CD4-positive, alpha-beta memory T cell (primary cell): ENCODE measurements at regions not wholly inside any gene's neighbourhood (a gene's known extent, or its start where the extent isn't known, plus 50 kb on each side); places are given as distances from the start of the nearest gene placed in this dataset.

Experiments
- CTCF ChIA-PET: fragments of 350-600 bp; sonication (Branson Sonifier 250); formaldehyde crosslinking; loops from one replicate; lab custom pipeline; 2021; ENCODE audit warnings: inconsistent platforms; ENCODE audit not compliant: partially characterized antibody; lab: Charles Lee
- POLR2A ChIA-PET: fragments of 350-600 bp; sonication (Branson Sonifier 250); formaldehyde crosslinking; loops from one replicate; lab custom pipeline; 2021; ENCODE audit not compliant: partially characterized antibody; lab: Charles Lee
- DNase-seq, 5 donors: peaks; one replicate each; pipeline versions ENCODE4 v3.0.0 to v3.0.0-alpha.2; 2020 to 2022; ENCODE audit warnings: mixed read lengths in 1 of 5
- H3K27ac ChIP-seq: one replicate; pipeline ENCODE4 v1.7.0; 2013; ENCODE audit warnings: low read depth, low read length
- H3K27me3 ChIP-seq: 2 replicates; pipeline ENCODE4 v1.7.0; 2013; ENCODE audit warnings: mild to moderate bottlenecking, low read length, moderate library complexity; ENCODE audit not compliant: insufficient read depth
- H3K36me3 ChIP-seq: 2 replicates; pipeline ENCODE4 v1.7.0; 2013; ENCODE audit warnings: mild to moderate bottlenecking, low read length, moderate library complexity; ENCODE audit not compliant: insufficient read depth
- H3K4me1 ChIP-seq: 2 replicates; pipeline ENCODE4 v1.7.0; 2013; ENCODE audit warnings: mild to moderate bottlenecking, low read length, moderate library complexity; ENCODE audit not compliant: insufficient read depth
- H3K4me3 ChIP-seq, 2 donors: one replicate each; pipeline ENCODE4 v1.7.0; 2013; ENCODE audit warnings: low read length in 2 of 2, mild to moderate bottlenecking in 1 of 2
- H3K9me3 ChIP-seq, 2 donors: one replicate each; pipeline ENCODE4 v1.7.0; 2013; ENCODE audit warnings: low read length in 2 of 2, control low read depth in 1 of 2; ENCODE audit not compliant: control insufficient read depth in 1 of 2
- H3K27ac Mint-ChIP-seq, 7 donors: one replicate each; pipeline ENCODE4 v1.8.0; 2020 to 2021; ENCODE audit warnings: mixed read lengths in 7 of 7, mild to moderate bottlenecking in 6 of 7, inconsistent platforms in 3 of 7, moderate library complexity in 3 of 7
- H3K27me3 Mint-ChIP-seq, 2 donors: one replicate each; pipeline ENCODE4 v1.8.0; 2020 to 2021; ENCODE audit warnings: mixed read lengths in 2 of 2
- H3K36me3 Mint-ChIP-seq, 2 donors: one replicate each; pipeline ENCODE4 v1.8.0; 2020 to 2021; ENCODE audit warnings: mixed read lengths in 2 of 2, inconsistent platforms in 1 of 2, mild to moderate bottlenecking in 1 of 2
- H3K4me1 Mint-ChIP-seq, 4 donors: one replicate each; pipeline ENCODE4 v1.8.0; 2020 to 2021; ENCODE audit warnings: mixed read lengths in 4 of 4, mild to moderate bottlenecking in 1 of 4
- H3K4me3 Mint-ChIP-seq, 8 donors: one replicate each; pipeline ENCODE4 v1.8.0; 2020 to 2021; ENCODE audit warnings: mixed read lengths in 8 of 8, mild to moderate bottlenecking in 7 of 8, moderate library complexity in 6 of 8, inconsistent platforms in 3 of 8
- H3K9me3 Mint-ChIP-seq, 8 donors: one replicate each; pipeline ENCODE4 v1.8.0; 2020 to 2021; ENCODE audit warnings: mixed read lengths in 8 of 8, mild to moderate bottlenecking in 5 of 8, inconsistent platforms in 3 of 8, moderate library complexity in 1 of 8
- intact Hi-C: fragments of 100-400 bp; cut with micrococcal nuclease; formaldehyde crosslinking; loops from one replicate; pipeline ENCODE4 v1.15.1; 2023

- Histone ChIP-seq H3K4me3 (no peak overlapping the region), H3K9me3 (no peaks in the 10 kb centered on the region), H3K36me3 (no peaks in the 10 kb centered on the region), H3K27me3 (no peaks in the 10 kb centered on the region), H3K4me1 (no peaks in the 10 kb centered on the region), H3K27ac (no peak overlapping the region)
- Mint-ChIP-seq H3K36me3 (no peaks in the 10 kb centered on the region), H3K4me1 (no peaks in the 10 kb centered on the region), H3K4me3 (no peak overlapping the region), H3K27ac (no peak overlapping the region), H3K27me3 (no peaks in the 10 kb centered on the region), H3K9me3 (peaks cover 2 to 27% (median 9%) of the 10 kb centered on the region in 8 donors)
- POLR2A ChIA-PET: no interaction called here
- no peak for DNase-seq
- intact Hi-C loops: no loop called here
- CTCF ChIA-PET: interaction anchor here (1.4 kb wide), 1 partner anchor 10 kb away, joined by 4 read pairs; no protein-coding TSS in a partner anchor
These were observed 575.7 kb upstream of the ZP4 start for GRCh38 chr1:238466459-238466858.

DNA sequence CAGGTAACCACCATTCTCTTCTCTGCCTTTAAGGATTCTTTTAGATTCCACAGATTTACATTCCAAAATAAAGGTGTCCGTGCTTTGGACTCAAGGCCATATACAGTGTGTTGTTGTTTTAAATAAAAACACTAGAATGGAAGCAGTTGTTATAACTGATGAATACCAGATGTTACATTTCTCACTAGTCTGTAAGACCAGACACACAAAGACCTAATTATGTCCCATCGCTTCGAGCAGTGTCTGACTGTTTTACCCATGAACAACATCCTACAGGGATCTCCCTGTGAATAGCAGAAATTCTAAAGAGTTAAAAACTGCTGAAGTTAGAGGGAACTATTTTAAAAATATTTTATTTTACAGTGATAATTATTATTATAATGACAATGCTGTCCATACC lies 574.7 kb upstream of the ZP4 start:
- Histone ChIP-seq H3K27me3 (no peaks in the 10 kb centered on the region), H3K27ac (no peak overlapping the region), H3K36me3 (no peaks in the 10 kb centered on the region), H3K9me3 (no peaks in the 10 kb centered on the region), H3K4me1 (no peaks in the 10 kb centered on the region), H3K4me3 (no peak overlapping the region)
- intact Hi-C loops: no loop called here
- Mint-ChIP-seq H3K36me3 (no peaks in the 10 kb centered on the region), H3K27me3 (no peaks in the 10 kb centered on the region), H3K4me3 (no peak overlapping the region), H3K27ac (no peak overlapping the region), H3K4me1 (no peaks in the 10 kb centered on the region), H3K9me3 (peaks cover 2 to 22% (median 7%) of the 10 kb centered on the region in 8 donors)
- ChIA-PET CTCF (no interaction called here), POLR2A (no interaction called here)
- DNase-seq: no peak

DNA sequence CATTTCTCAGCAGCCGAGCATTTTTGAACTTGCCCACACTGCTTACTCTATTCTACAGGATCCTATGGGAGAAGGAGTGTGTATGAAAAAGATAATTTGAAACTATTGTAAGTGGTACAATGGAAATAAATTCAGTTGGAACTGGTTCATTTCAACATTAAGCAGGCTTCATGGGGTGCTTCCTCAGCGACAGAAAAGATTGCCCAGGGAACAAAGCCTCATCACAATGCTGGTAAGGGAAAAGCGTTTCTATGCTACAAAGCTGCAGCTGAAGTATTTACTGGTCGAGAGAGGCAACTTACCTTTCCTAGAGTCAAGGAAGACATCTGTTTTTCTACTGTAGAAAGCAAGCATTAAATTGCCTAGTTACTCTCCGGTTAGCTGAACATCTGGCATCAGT lies 568.2 kb upstream of the ZP4 start:
- POLR2A ChIA-PET: no interaction called here
- Histone ChIP-seq H3K4me1 (no peaks in the 10 kb centered on the region), H3K36me3 (no peaks in the 10 kb centered on the region), H3K27ac (no peak overlapping the region), H3K27me3 (no peaks in the 10 kb centered on the region), H3K4me3 (no peak overlapping the region), H3K9me3 (no peaks in the 10 kb centered on the region)
- H3K9me3 Mint-ChIP-seq: peaks cover 2 to 22% (median 4%) of the 10 kb centered on the region in 8 donors
- CTCF ChIA-PET: no interaction called here
- no peaks in the 10 kb centered on the region for H3K36me3 Mint-ChIP-seq
- no peak overlapping the region for H3K4me3 Mint-ChIP-seq
- H3K27me3 Mint-ChIP-seq: no peaks in the 10 kb centered on the region
- no peak overlapping the region for H3K27ac Mint-ChIP-seq
- no peaks in the 10 kb centered on the region for H3K4me1 Mint-ChIP-seq
- intact Hi-C loops: no loop called here
- DNase-seq: no peak

- no peak for DNase-seq
- no peaks in the 10 kb centered on the region for H3K36me3 Mint-ChIP-seq
- H3K27ac ChIP-seq: no peak overlapping the region
- CTCF ChIA-PET: no interaction called here
- no peaks in the 10 kb centered on the region for H3K27me3 Mint-ChIP-seq
- no peak overlapping the region for H3K4me3 ChIP-seq
- no peaks in the 10 kb centered on the region for H3K9me3 ChIP-seq
- no peak overlapping the region for H3K4me3 Mint-ChIP-seq
- H3K27me3 ChIP-seq: no peaks in the 10 kb centered on the region
- peaks cover 0 to 16% (median 4%) of the 10 kb centered on the region in 8 donors for H3K9me3 Mint-ChIP-seq
- intact Hi-C loops: no loop called here
- H3K4me1 ChIP-seq: no peaks in the 10 kb centered on the region
- POLR2A ChIA-PET: no interaction called here
- no peaks in the 10 kb centered on the region for H3K4me1 Mint-ChIP-seq
- no peak overlapping the region for H3K27ac Mint-ChIP-seq
- no peaks in the 10 kb centered on the region for H3K36me3 ChIP-seq
These were observed 566.9 kb upstream of the ZP4 start for GRCh38 chr1:238457610-238458009.

DNA sequence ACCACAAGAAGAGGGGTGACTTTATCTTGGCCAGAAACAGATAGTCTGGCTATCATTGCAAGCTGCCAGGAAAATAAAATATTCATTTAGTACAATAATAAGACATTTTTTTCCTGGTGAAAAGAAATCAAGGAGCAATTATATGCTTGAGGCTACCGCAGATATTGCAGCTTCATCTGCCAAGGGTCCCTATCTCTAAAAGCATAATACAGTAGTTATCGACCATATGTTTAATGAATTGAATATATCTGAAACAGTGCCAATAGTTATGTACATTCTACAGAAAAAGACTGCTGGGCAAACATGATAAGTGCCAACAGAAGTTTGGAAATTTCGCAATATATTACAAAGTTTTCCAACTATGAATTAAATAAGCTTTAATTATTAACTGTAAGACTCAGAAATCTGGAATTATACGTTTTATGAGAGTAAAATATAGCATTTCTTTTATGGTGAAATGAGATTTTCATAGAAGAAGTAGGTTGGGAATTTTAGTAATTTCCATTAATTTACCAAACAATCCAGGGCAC lies 561.1 kb upstream of the ZP4 start:
- Histone ChIP-seq H3K27ac (no peak overlapping the region), H3K9me3 (no peaks in the 10 kb centered on the region), H3K4me1 (no peaks in the 10 kb centered on the region), H3K4me3 (no peak overlapping the region), H3K27me3 (no peaks in the 10 kb centered on the region), H3K36me3 (no peaks in the 10 kb centered on the region)
- Mint-ChIP-seq H3K4me1 (no peaks in the 10 kb centered on the region), H3K27ac (no peak overlapping the region), H3K36me3 (no peaks in the 10 kb centered on the region), H3K4me3 (no peak overlapping the region), H3K27me3 (no peaks in the 10 kb centered on the region), H3K9me3 (peaks cover 0 to 5% (median under 1%) of the 10 kb centered on the region in 8 donors)
- ChIA-PET CTCF (no interaction called here), POLR2A (no interaction called here)
- intact Hi-C loops: no loop called here
- no peak for DNase-seq

DNA sequence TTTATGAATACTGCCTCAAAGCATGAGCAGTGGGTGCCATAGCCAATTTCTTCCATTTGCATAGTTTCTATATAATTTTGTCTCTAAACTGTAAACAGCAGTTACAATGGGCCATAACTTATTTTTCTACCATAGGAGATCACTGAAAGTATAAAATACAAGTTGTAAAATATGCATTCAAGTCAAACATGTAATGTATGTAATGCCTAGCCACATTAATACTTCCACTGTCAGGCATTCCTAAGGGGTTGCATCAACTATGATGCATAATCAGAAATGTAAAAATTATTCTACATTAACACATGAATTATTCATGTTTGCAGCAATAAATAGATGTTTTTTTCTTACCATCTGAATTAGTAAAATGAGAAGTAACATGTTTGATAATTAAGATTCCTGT lies 560.3 kb upstream of the ZP4 start:
- H3K27ac ChIP-seq: no peak overlapping the region
- no peaks in the 10 kb centered on the region for H3K36me3 Mint-ChIP-seq
- CTCF ChIA-PET: no interaction called here
- no peak for DNase-seq
- no peaks in the 10 kb centered on the region for H3K27me3 Mint-ChIP-seq
- no peak overlapping the region for H3K27ac Mint-ChIP-seq
- POLR2A ChIA-PET: no interaction called here
- no peaks in the 10 kb centered on the region for H3K4me1 Mint-ChIP-seq
- H3K9me3 ChIP-seq: no peaks in the 10 kb centered on the region
- H3K4me3 Mint-ChIP-seq: no peak overlapping the region
- no peaks in the 10 kb centered on the region for H3K36me3 ChIP-seq
- H3K4me3 ChIP-seq: no peak overlapping the region
- intact Hi-C loops: no loop called here
- no peaks in the 10 kb centered on the region for H3K4me1 ChIP-seq
- H3K27me3 ChIP-seq: no peaks in the 10 kb centered on the region
- peaks cover 0 to 7% (median 2%) of the 10 kb centered on the region in 8 donors for H3K9me3 Mint-ChIP-seq

GRCh38 chr1:238443687-238444086 lies 553.0 kb upstream of the ZP4 start:
- no peaks in the 10 kb centered on the region for H3K27me3 Mint-ChIP-seq
- no peak overlapping the region for H3K4me3 ChIP-seq
- H3K9me3 ChIP-seq: peaks cover 0 to 5% of the 10 kb centered on the region in 2 donors
- no peaks in the 10 kb centered on the region for H3K36me3 Mint-ChIP-seq
- DNase-seq: no peak
- no peak overlapping the region for H3K27ac Mint-ChIP-seq
- no peak overlapping the region for H3K27ac ChIP-seq
- H3K4me3 Mint-ChIP-seq: no peak overlapping the region
- no peaks in the 10 kb centered on the region for H3K4me1 ChIP-seq
- no peaks in the 10 kb centered on the region for H3K36me3 ChIP-seq
- intact Hi-C loops: no loop called here
- H3K9me3 Mint-ChIP-seq: peaks cover 0 to 14% (median 7%) of the 10 kb centered on the region in 8 donors
- H3K27me3 ChIP-seq: no peaks in the 10 kb centered on the region
- no peaks in the 10 kb centered on the region for H3K4me1 Mint-ChIP-seq
- ChIA-PET CTCF (no interaction called here), POLR2A (no interaction called here)

DNA sequence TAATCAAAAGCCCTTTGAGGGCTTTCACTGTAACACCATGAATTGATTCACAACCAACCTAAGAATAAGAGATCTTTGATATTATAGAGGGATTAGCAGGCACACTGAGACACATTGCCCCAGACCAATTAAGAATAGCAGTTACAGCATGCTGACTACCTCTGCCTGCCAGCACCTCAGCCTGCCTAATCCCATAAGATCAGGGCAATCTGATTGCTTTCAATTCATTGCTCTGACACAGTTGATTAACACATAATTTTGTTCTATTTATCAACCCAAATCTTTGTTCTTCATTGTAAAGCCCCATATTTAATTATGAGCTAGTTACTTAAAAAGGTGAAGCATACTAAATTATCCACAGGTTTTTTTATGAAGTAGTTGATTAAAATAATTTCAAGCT lies 548.8 kb upstream of the ZP4 start:
- H3K9me3 ChIP-seq: peaks cover 0 to 5% of the 10 kb centered on the region in 2 donors
- no peak overlapping the region for H3K4me3 ChIP-seq
- no peak overlapping the region for H3K27ac ChIP-seq
- Mint-ChIP-seq H3K4me1 (no peaks in the 10 kb centered on the region), H3K27ac (no peak overlapping the region), H3K4me3 (no peak overlapping the region), H3K27me3 (no peaks in the 10 kb centered on the region), H3K9me3 (peaks cover 2 to 13% (median 5%) of the 10 kb centered on the region in 8 donors), H3K36me3 (no peaks in the 10 kb centered on the region)
- CTCF ChIA-PET: no interaction called here
- DNase-seq: no peak
- intact Hi-C loops: no loop called here
- no peaks in the 10 kb centered on the region for H3K36me3 ChIP-seq
- POLR2A ChIA-PET: no interaction called here
- H3K4me1 ChIP-seq: no peaks in the 10 kb centered on the region
- H3K27me3 ChIP-seq: no peaks in the 10 kb centered on the region
